Fibroblast of skin of left biceps (primary cell): ENCODE measurements at regions not wholly inside any gene's neighbourhood (a gene's known extent, or its start where the extent isn't known, plus 50 kb on each side); places are given as distances from the start of the nearest gene placed in this dataset.

Experiments
- DNase-seq, 2 experiments: peaks; one replicate each; pipeline ENCODE4 v3.0.0-alpha.2; 2013; ENCODE audit warnings: low read depth in 2 of 2

DNA sequence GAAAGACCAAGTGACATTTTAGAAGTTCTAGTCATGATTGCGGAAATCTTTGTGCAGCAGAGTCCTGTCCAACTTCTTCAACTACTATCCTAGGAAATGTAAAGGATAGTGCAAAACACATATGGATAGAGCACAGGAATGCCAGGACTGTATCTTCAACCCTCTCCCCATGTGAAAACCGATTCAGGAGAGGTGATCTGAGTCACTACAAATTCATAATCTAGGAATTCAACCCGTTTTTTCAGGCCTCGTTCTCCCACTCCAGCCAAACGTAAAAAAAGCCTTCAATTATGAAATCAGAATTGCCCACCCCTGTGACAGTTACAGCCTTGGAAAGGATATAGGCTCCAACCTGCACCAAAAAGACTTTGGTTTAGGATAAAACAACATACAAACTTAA is 52.9 kb upstream of the RGS1 start:
- DNase-seq: no peak

DNA sequence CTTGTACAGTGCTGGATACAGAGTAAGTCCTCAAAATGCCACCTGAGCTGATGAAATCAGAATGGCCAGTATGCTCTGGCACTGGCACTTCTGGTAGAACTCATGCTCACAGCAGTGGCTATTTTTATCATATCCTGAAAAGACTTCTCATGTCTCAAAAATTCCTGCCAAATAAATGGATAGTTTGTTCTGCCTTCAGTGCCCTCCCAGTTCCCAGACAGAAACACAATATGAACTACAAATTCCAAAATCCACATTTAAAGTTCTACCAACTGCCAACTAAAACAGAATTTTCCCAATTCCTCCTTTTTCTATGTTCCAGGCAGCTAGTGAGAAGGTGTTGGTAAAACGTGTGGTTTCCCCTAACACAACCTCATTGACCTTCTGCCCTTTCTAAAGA is 51.4 kb upstream of the RGS1 start:
- no peak for DNase-seq
